Astrocyte of the hippocampus (primary cell): ENCODE measurements at regions not wholly inside any gene's neighbourhood (a gene's known extent, or its start where the extent isn't known, plus 50 kb on each side); places are given as distances from the start of the nearest gene placed in this dataset.

Source experiments
- DNase-seq: peaks from one replicate; pipeline ENCODE4 v3.0.0; 2011; ENCODE audit warnings: low read depth, low spot score

GRCh38 chr15:95475067-95475466, 855.4 kb upstream of the NR2F2 start:
- no peak for DNase-seq

- DNase-seq, result no peak
Measured at GRCh38 chr15:95479308-95479707, 851.2 kb upstream of the NR2F2 start.

GRCh38 chr15:95485367-95485766, 845.1 kb upstream of the NR2F2 start:
- no peak for DNase-seq

- peak; percentile 18 for DNase-seq
Measured at GRCh38 chr15:95486224-95486623, 844.3 kb upstream of the NR2F2 start.

- DNase-seq, result no peak
Measured at GRCh38 chr15:95489103-95489502, 841.4 kb upstream of the NR2F2 start.

- DNase-seq, result no peak
Measured at GRCh38 chr15:95492388-95493070, 838.0 kb upstream of the NR2F2 start.

- DNase-seq, result peak; percentile 46
Measured at GRCh38 chr15:95494971-95495541, 835.4 kb upstream of the NR2F2 start.

- DNase-seq, result no peak
Measured at GRCh38 chr15:95497634-95498033, 832.9 kb upstream of the NR2F2 start.

GRCh38 chr15:95498961-95499360, 831.5 kb upstream of the NR2F2 start:
- no peak for DNase-seq

- DNase-seq, result no peak
Measured at GRCh38 chr15:95499397-95499796, 831.1 kb upstream of the NR2F2 start.

- DNase-seq, result no peak
Measured at GRCh38 chr15:95501865-95502264, 828.6 kb upstream of the NR2F2 start.

- no peak for DNase-seq
Measured at GRCh38 chr15:95503107-95503506, 827.4 kb upstream of the NR2F2 start.

GRCh38 chr15:95503640-95504225, 826.8 kb upstream of the NR2F2 start:
- DNase-seq, result no peak

- DNase-seq, result no peak
Measured at GRCh38 chr15:95511671-95512070, 818.8 kb upstream of the NR2F2 start.

- no peak for DNase-seq
Measured at GRCh38 chr15:95512906-95513305, 817.6 kb upstream of the NR2F2 start.

GRCh38 chr15:95519887-95520286, 810.6 kb upstream of the NR2F2 start:
- DNase-seq, result no peak

GRCh38 chr15:95520511-95520910, 810.0 kb upstream of the NR2F2 start:
- peak; percentile 17 for DNase-seq

GRCh38 chr15:95520922-95521321, 809.6 kb upstream of the NR2F2 start:
- DNase-seq, result no peak

- DNase-seq, result no peak
Measured at GRCh38 chr15:95522533-95522932, 808.0 kb upstream of the NR2F2 start.

GRCh38 chr15:95528920-95529319, 801.6 kb upstream of the NR2F2 start:
- no peak for DNase-seq

GRCh38 chr15:95536638-95537037, 793.9 kb upstream of the NR2F2 start:
- no peak for DNase-seq

GRCh38 chr15:95538693-95539092, 791.8 kb upstream of the NR2F2 start:
- DNase-seq, result no peak

- DNase-seq, result no peak
Measured at GRCh38 chr15:95541301-95541700, 789.2 kb upstream of the NR2F2 start.
